Caco-2 (cell line): ENCODE measurements at regions not wholly inside any gene's neighbourhood (a gene's known extent, or its start where the extent isn't known, plus 50 kb on each side); places are given as distances from the start of the nearest gene placed in this dataset.

Experiments used
- BruUV-seq: library from RNA; stranded (reverse); fragments of 400-500 nt; replicated peaks from 2 replicates; lab custom pipeline; 2021; lab: Mats Ljungman, UMichigan
- CTCF ChIA-PET: fragments of 300-600 bp; sonication (Branson Sonifier 250); formaldehyde crosslinking; loops from one replicate; lab custom pipeline; 2022; ENCODE audit warnings: antibody characterized with exemption; lab: Charles Lee
- POLR2A ChIA-PET: fragments of 300-600 bp; sonication (Branson Sonifier 250); formaldehyde crosslinking; loops from one replicate; lab custom pipeline; 2022; ENCODE audit warnings: antibody characterized with exemption; lab: Charles Lee
- DNase-seq, 2 experiments: peaks; one replicate each; pipeline versions ENCODE4 v3.0.0 to v3.0.0-alpha.2; 2020 to 2022
- H3K27me3 ChIP-seq: replicated peaks from 2 replicates; pipeline ENCODE4 v1.6.0; 2011; ENCODE audit warnings: low read length; ENCODE audit not compliant: control insufficient read depth, insufficient read depth
- H3K36me3 ChIP-seq: 2 replicates; pipeline ENCODE4 v1.5.1; 2011; ENCODE audit warnings: low read length; ENCODE audit not compliant: control insufficient read depth, insufficient read depth
- H3K4me1 ChIP-seq: fragments of 250-450 bp; sonication (Bioruptor Pico); 2 replicates; pipeline ENCODE4 v1.5.1; 2020; ENCODE audit warnings: mild to moderate bottlenecking
- H3K4me3 ChIP-seq: 2 replicates; pipeline ENCODE4 v1.5.1; 2011; ENCODE audit warnings: low read depth, mild to moderate bottlenecking, control low read depth, low read length
- H3K9me3 ChIP-seq: fragments of 250-450 bp; sonication (Bioruptor Pico); 2 replicates; pipeline ENCODE4 v1.5.1; 2020; ENCODE audit warnings: mild to moderate bottlenecking, moderate library complexity
- H3K27ac Mint-ChIP-seq: one replicate; pipeline ENCODE4 v1.8.0; 2022; ENCODE audit warnings: mixed read lengths; ENCODE audit not compliant: unreplicated experiment
- H3K27me3 Mint-ChIP-seq: one replicate; pipeline ENCODE4 v1.8.0; 2022; ENCODE audit warnings: mixed read lengths; ENCODE audit not compliant: insufficient read depth, unreplicated experiment
- H3K36me3 Mint-ChIP-seq: one replicate; pipeline ENCODE4 v1.8.0; 2022; ENCODE audit warnings: mild to moderate bottlenecking, mixed read lengths; ENCODE audit not compliant: insufficient read depth, unreplicated experiment
- H3K4me1 Mint-ChIP-seq: one replicate; pipeline ENCODE4 v1.8.0; 2022; ENCODE audit warnings: low read depth, mixed read lengths; ENCODE audit not compliant: unreplicated experiment
- H3K4me3 Mint-ChIP-seq: one replicate; pipeline ENCODE4 v1.8.0; 2022; ENCODE audit warnings: mild to moderate bottlenecking, moderate library complexity, mixed read lengths; ENCODE audit not compliant: unreplicated experiment
- H3K9me3 Mint-ChIP-seq: one replicate; pipeline ENCODE4 v1.8.0; 2022; ENCODE audit warnings: mixed read lengths; ENCODE audit not compliant: unreplicated experiment
- intact Hi-C: fragments of 100-400 bp; cut with micrococcal nuclease; formaldehyde crosslinking; loops from one replicate; pipeline ENCODE4 v1.10.0; 2022; ENCODE audit not compliant: unreplicated experiment
- TF ChIP-seq, protein P1 (sequence below), 2 experiments: fragments of 200-600 bp in 1 of 2; IDR thresholded peaks; 1 replicate in 1 of 2; 2 replicates in 1 of 2; pipeline versions ENCODE4 v1.5.1 to v1.8.0; 2011 to 2022; ENCODE audit warnings: antibody characterized with exemption in 1 of 2, control low read depth in 1 of 2, inconsistent platforms in 1 of 2, low read depth in 1 of 2, low read length in 1 of 2, mild to moderate bottlenecking in 1 of 2, moderate library complexity in 1 of 2; ENCODE audit not compliant: insufficient read depth in 1 of 2, severe bottlenecking in 1 of 2, unreplicated experiment in 1 of 2

DNA sequence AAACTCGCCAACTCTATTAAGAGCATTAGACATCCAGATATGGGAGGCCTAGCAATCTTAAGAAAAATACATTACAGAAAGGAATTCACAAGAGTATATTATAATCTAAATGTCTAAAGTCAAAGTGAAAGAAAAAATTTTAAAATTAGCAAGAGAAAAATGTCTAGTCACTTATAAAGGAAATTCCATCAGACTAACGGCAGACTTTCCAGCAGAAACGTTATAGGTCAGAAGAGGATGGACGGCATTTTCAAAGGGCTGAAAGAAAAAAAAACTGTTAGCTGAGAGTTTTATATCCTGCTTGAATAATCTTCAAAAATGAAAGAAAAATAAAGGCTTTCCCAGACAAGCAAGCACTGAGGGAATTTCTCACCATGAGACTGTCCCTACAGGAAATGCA lies 269.0 kb downstream of the HDGFL1 start:
- peaks cover 10% of the 10 kb centered on the region for H3K9me3 ChIP-seq
- no peaks in the 10 kb centered on the region for H3K36me3 ChIP-seq
- no peaks in the 10 kb centered on the region for H3K4me1 ChIP-seq
- H3K4me3 ChIP-seq = no peak overlapping the region
- CTCF ChIA-PET = no interaction called here
- H3K4me1 Mint-ChIP-seq = no peaks in the 10 kb centered on the region
- DNase-seq = no peak
- H3K27ac Mint-ChIP-seq = no peak overlapping the region
- peaks cover 26% of the 10 kb centered on the region for H3K9me3 Mint-ChIP-seq
- BruUV-seq = no TSS peak
- TF ChIP-seq, protein P1, sequence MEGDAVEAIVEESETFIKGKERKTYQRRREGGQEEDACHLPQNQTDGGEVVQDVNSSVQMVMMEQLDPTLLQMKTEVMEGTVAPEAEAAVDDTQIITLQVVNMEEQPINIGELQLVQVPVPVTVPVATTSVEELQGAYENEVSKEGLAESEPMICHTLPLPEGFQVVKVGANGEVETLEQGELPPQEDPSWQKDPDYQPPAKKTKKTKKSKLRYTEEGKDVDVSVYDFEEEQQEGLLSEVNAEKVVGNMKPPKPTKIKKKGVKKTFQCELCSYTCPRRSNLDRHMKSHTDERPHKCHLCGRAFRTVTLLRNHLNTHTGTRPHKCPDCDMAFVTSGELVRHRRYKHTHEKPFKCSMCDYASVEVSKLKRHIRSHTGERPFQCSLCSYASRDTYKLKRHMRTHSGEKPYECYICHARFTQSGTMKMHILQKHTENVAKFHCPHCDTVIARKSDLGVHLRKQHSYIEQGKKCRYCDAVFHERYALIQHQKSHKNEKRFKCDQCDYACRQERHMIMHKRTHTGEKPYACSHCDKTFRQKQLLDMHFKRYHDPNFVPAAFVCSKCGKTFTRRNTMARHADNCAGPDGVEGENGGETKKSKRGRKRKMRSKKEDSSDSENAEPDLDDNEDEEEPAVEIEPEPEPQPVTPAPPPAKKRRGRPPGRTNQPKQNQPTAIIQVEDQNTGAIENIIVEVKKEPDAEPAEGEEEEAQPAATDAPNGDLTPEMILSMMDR (IDR thresholded peaks at IDR 0.05; ENCODE audit: insufficient read depth in 1 of 2, low read depth in 1 of 2, low read length in 1 of 2, severe bottlenecking in 1 of 2, unreplicated experiment in 1 of 2) = no peak
- intact Hi-C loops = no loop called here
- POLR2A ChIA-PET = no interaction called here
- no peaks in the 10 kb centered on the region for H3K27me3 ChIP-seq
- no peak overlapping the region for H3K4me3 Mint-ChIP-seq
- H3K36me3 Mint-ChIP-seq = peaks cover 19% of the 10 kb centered on the region
- no peaks in the 10 kb centered on the region for H3K27me3 Mint-ChIP-seq

- Mint-ChIP-seq H3K27me3 (no peaks in the 10 kb centered on the region), H3K9me3 (peaks cover 25% of the 10 kb centered on the region), H3K36me3 (peaks cover 19% of the 10 kb centered on the region), H3K27ac (no peak overlapping the region), H3K4me3 (no peak overlapping the region), H3K4me1 (peaks cover 12% of the 10 kb centered on the region)
- BruUV-seq = no TSS peak
- POLR2A ChIA-PET = no interaction called here
- CTCF ChIA-PET = no interaction called here
- Histone ChIP-seq H3K9me3 (no peaks in the 10 kb centered on the region), H3K27me3 (no peaks in the 10 kb centered on the region), H3K36me3 (no peaks in the 10 kb centered on the region), H3K4me1 (peaks cover 9% of the 10 kb centered on the region), H3K4me3 (no peak overlapping the region)
- DNase-seq = no peak
- TF ChIP-seq, protein P1 (IDR thresholded peaks at IDR 0.05; ENCODE audit: insufficient read depth in 1 of 2, low read depth in 1 of 2, low read length in 1 of 2, severe bottlenecking in 1 of 2, unreplicated experiment in 1 of 2) = no peak
- intact Hi-C loops = no loop called here
Measured at GRCh38 chr6:22845467-22845866, 276.1 kb downstream of the HDGFL1 start.

DNA sequence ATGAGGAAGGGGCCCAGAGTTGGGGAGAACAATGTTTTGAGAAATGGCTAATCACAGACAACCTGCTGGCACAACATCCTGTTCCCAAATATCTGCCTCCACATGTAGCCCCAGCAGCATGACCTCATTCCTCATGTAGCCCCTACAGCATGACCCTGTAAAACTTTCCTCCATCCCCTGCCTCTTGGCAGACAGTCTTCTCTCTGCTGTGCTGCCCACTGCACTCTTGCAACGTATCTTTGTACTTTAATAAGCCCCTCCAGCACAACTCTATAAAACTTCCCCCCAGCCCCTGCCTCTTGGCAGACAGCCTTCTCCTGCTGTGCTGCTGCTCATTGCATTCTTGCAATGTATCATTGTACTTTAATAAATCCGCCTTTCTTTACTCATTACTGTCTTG lies 278.8 kb downstream of the HDGFL1 start:
- ChIA-PET CTCF (no interaction called here), POLR2A (no interaction called here)
- intact Hi-C loops = no loop called here
- no peaks in the 10 kb centered on the region for H3K27me3 Mint-ChIP-seq
- H3K4me1 Mint-ChIP-seq = peaks cover 13% of the 10 kb centered on the region
- peaks cover 19% of the 10 kb centered on the region for H3K36me3 Mint-ChIP-seq
- H3K9me3 ChIP-seq = no peaks in the 10 kb centered on the region
- TF ChIP-seq, protein P1 (IDR thresholded peaks at IDR 0.05; ENCODE audit: insufficient read depth in 1 of 2, low read depth in 1 of 2, low read length in 1 of 2, severe bottlenecking in 1 of 2, unreplicated experiment in 1 of 2) = no peak
- DNase-seq = no peak
- no TSS peak for BruUV-seq
- H3K27me3 ChIP-seq = no peaks in the 10 kb centered on the region
- no peak overlapping the region for H3K4me3 Mint-ChIP-seq
- peaks cover 9% of the 10 kb centered on the region for H3K4me1 ChIP-seq
- no peak overlapping the region for H3K27ac Mint-ChIP-seq
- no peak overlapping the region for H3K4me3 ChIP-seq
- peaks cover 24% of the 10 kb centered on the region for H3K9me3 Mint-ChIP-seq
- H3K36me3 ChIP-seq = no peaks in the 10 kb centered on the region
